HEK293 (cell line): ENCODE measurements at regions not wholly inside any gene's neighbourhood (a gene's known extent, or its start where the extent isn't known, plus 50 kb on each side); places are given as distances from the start of the nearest gene placed in this dataset.

Source experiments
- CTCF ChIA-PET: fragments of 350-600 bp; formaldehyde crosslinking; extraction: SDS; loops from one replicate; lab custom pipeline; 2021; ENCODE audit warnings: antibody characterized with exemption; lab: Yijun Ruan, JAX
- POLR2A ChIA-PET: fragments of 300-600 bp; formaldehyde crosslinking; extraction: SDS; loops from one replicate; lab custom pipeline; 2020; ENCODE audit warnings: antibody characterized with exemption, inconsistent platforms; lab: Yijun Ruan, JAX
- H3K27ac ChIP-seq: fragments of 200-500 bp; sonication (Bioruptor generic); 2 replicates; pipeline ENCODE4 v1.5.1; 2014; ENCODE audit warnings: low read depth, low read length, control low read depth, inconsistent platforms; ENCODE audit errors: extremely low read depth
- H3K36me3 ChIP-seq, 2 experiments: fragments of 200-500 bp in 1 of 2; sonication (Bioruptor generic) in 1 of 2; 1 replicate in 1 of 2; 2 replicates in 1 of 2; pipeline ENCODE4 v1.5.1; 2014 to 2017; ENCODE audit warnings: inconsistent platforms in 2 of 2, low read length in 2 of 2; ENCODE audit not compliant: control insufficient read depth in 2 of 2, insufficient read depth in 1 of 2
- H3K4me1 ChIP-seq: fragments of 200-500 bp; sonication (Bioruptor generic); 2 replicates; pipeline ENCODE4 v1.5.1; 2014; ENCODE audit warnings: mild to moderate bottlenecking, low read length, inconsistent platforms; ENCODE audit not compliant: control insufficient read depth, insufficient read depth
- H3K4me3 ChIP-seq: 2 replicates; pipeline ENCODE4 v1.5.1; 2011; ENCODE audit warnings: low read depth, mild to moderate bottlenecking, control low read depth, low read length, moderate library complexity
- H3K9me3 ChIP-seq: fragments of 200-500 bp; sonication (Bioruptor generic); 2 replicates; pipeline ENCODE4 v1.5.1; 2014; ENCODE audit warnings: low read depth, low read length, inconsistent platforms; ENCODE audit not compliant: control insufficient read depth, insufficient read depth
- GFI1B ChIP-seq: fragments of 450-650 bp; formaldehyde crosslinking; IDR thresholded peaks from 2 replicates; pipeline ENCODE4 v1.5.1; 2016; ENCODE audit warnings: missing biosample characterization, missing genetic modification characterization
- GLIS1 ChIP-seq: fragments of 450-650 bp; formaldehyde crosslinking; IDR thresholded peaks from 2 replicates; pipeline ENCODE4 v1.5.1; 2016; ENCODE audit warnings: missing biosample characterization, missing genetic modification characterization
- KLF1 ChIP-seq: fragments of 450-650 bp; formaldehyde crosslinking; IDR thresholded peaks from 2 replicates; pipeline ENCODE4 v1.5.1; 2016; ENCODE audit warnings: missing biosample characterization, missing genetic modification characterization
- MYNN ChIP-seq: fragments of 450-650 bp; formaldehyde crosslinking; IDR thresholded peaks from 2 replicates; pipeline ENCODE4 v1.5.1; 2016; ENCODE audit warnings: missing biosample characterization, missing genetic modification characterization, borderline replicate concordance
- PRDM1 ChIP-seq: fragments of 450-650 bp; formaldehyde crosslinking; IDR thresholded peaks from 2 replicates; pipeline ENCODE4; 2016; ENCODE audit warnings: missing biosample characterization, missing genetic modification characterization
- SP7 ChIP-seq: fragments of 450-650 bp; formaldehyde crosslinking; IDR thresholded peaks from 2 replicates; pipeline ENCODE4 v1.5.1; 2016; ENCODE audit warnings: missing biosample characterization, missing genetic modification characterization
- TRIM28 ChIP-seq: IDR thresholded peaks from 2 replicates; pipeline ENCODE4 v1.6.1; 2011; ENCODE audit warnings: low read length, control low read depth, borderline replicate concordance
- ZBTB17 ChIP-seq: fragments of 450-650 bp; formaldehyde crosslinking; IDR thresholded peaks from 2 replicates; pipeline ENCODE4 v1.5.1; 2016; ENCODE audit warnings: missing biosample characterization, missing genetic modification characterization
- ZFHX2 ChIP-seq: fragments of 450-650 bp; formaldehyde crosslinking; conservative IDR thresholded peaks from 2 replicates; pipeline ENCODE4 v1.5.1; 2016; ENCODE audit warnings: missing biosample characterization, missing genetic modification characterization
- ZIC2 ChIP-seq: fragments of 450-650 bp; formaldehyde crosslinking; IDR thresholded peaks from 2 replicates; pipeline ENCODE4 v1.5.1; 2016; ENCODE audit warnings: missing biosample characterization, missing genetic modification characterization
- ZNF121 ChIP-seq: fragments of 450-650 bp; formaldehyde crosslinking; IDR thresholded peaks from 2 replicates; pipeline ENCODE4 v1.5.1; 2016; ENCODE audit warnings: missing biosample characterization, missing genetic modification characterization
- ZNF24 ChIP-seq: fragments of 450-650 bp; formaldehyde crosslinking; IDR thresholded peaks from 2 replicates; pipeline ENCODE4 v1.5.1; 2016; ENCODE audit warnings: missing biosample characterization, missing genetic modification characterization
- ZNF548 ChIP-seq: fragments of 450-650 bp; formaldehyde crosslinking; IDR thresholded peaks from 2 replicates; pipeline ENCODE4 v1.5.1; 2016; ENCODE audit warnings: missing biosample characterization, missing genetic modification characterization
- ZNF600 ChIP-seq: fragments of 450-650 bp; formaldehyde crosslinking; IDR thresholded peaks from 2 replicates; pipeline ENCODE4 v1.5.1; 2016; ENCODE audit warnings: missing biosample characterization, missing genetic modification characterization
- ZNF658 ChIP-seq: fragments of 450-650 bp; formaldehyde crosslinking; IDR thresholded peaks from 2 replicates; pipeline ENCODE4; 2016; ENCODE audit warnings: missing biosample characterization, missing genetic modification characterization
- ZNF660 ChIP-seq: fragments of 450-650 bp; IDR thresholded peaks from 2 replicates; pipeline ENCODE4 v1.5.1; 2018; ENCODE audit warnings: missing biosample characterization, mild to moderate bottlenecking, missing genetic modification characterization
- ZSCAN16 ChIP-seq: fragments of 450-650 bp; formaldehyde crosslinking; IDR thresholded peaks from 2 replicates; pipeline ENCODE4 v1.5.1; 2016; ENCODE audit warnings: missing biosample characterization, missing genetic modification characterization
- TF ChIP-seq, protein P1 (sequence below): fragments of 450-650 bp; formaldehyde crosslinking; IDR thresholded peaks from 2 replicates; pipeline ENCODE4 v1.5.1; 2016; ENCODE audit warnings: missing biosample characterization, missing genetic modification characterization
- TF ChIP-seq, protein P2 (sequence below): fragments of 450-650 bp; formaldehyde crosslinking; IDR thresholded peaks from 2 replicates; pipeline ENCODE4 v1.5.1; 2016; ENCODE audit warnings: missing biosample characterization, missing genetic modification characterization
- TF ChIP-seq, protein P3 (sequence below): fragments of 450-650 bp; formaldehyde crosslinking; IDR thresholded peaks from 2 replicates; pipeline ENCODE4 v1.5.1; 2016; ENCODE audit warnings: missing biosample characterization, missing genetic modification characterization
- TF ChIP-seq, protein P4 (sequence below): fragments of 450-650 bp; formaldehyde crosslinking; IDR thresholded peaks from 2 replicates; pipeline ENCODE4 v1.5.1; 2017; ENCODE audit warnings: missing biosample characterization, missing genetic modification characterization

DNA sequence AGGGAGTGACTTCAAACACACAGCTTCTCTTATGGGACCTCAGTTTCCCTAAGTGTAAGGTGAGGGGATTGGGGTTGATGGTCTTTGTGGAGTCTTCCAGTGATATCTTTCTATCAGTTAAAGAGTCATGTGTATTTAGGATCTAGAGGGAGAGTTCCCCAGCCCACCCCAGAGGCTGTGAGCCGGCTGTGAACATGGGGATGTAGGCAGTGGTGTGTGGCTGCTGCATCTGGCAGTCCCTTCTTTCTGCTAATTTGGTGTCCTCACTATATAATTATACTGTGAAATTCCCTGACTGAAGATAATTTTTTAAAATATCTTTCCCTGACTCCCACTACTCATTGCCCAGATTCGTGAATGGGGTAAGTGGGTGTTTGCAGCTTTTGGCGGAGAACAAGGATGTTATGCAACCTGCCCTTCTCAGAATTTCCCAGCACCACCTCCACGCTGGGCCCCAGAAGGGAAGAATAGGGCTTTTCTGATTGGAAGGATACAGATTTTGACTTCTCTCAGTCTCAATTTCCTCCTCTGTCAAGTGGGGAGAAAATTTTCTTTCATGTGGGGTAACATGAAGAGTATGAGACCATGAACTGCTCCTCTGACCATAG is 79.0 kb upstream of the RASGRF1 start:
- Histone ChIP-seq H3K36me3 (no peaks in the 10 kb centered on the region), H3K4me3 (no peak overlapping the region), H3K4me1 (peaks cover 18% of the 10 kb centered on the region), H3K9me3 (no peaks in the 10 kb centered on the region)
- CTCF ChIA-PET, result interaction anchor here (0.6 to 3.3 kb wide), 11 partner anchors 8 to 261 kb away, joined by 3 to 35 read pairs (median 5); no protein-coding TSS in a partner anchor
- TF ChIP-seq ZNF121 (tag by site-specific recombination), result no peak
- TF ChIP-seq, protein P1, sequence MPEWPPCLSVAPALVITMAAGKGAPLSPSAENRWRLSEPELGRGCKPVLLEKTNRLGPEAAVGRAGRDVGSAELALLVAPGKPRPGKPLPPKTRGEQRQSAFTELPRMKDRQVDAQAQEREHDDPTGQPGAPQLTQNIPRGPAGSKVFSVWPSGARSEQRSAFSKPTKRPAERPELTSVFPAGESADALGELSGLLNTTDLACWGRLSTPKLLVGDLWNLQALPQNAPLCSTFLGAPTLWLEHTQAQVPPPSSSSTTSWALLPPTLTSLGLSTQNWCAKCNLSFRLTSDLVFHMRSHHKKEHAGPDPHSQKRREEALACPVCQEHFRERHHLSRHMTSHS (tag by site-specific recombination), result no peak
- no peak for TF ChIP-seq ZNF660 (tag by site-specific recombination)
- no peak for TF ChIP-seq GFI1B (tag by site-specific recombination)
- peak; percentile 56; the same call in 1 of the 2 replicates for TF ChIP-seq ZFHX2 (tag by site-specific recombination)
- TF ChIP-seq, all 188 proteins: peak for 1
- POLR2A ChIA-PET, result no interaction called here
- H3K27ac ChIP-seq, result no peak overlapping the region

DNA sequence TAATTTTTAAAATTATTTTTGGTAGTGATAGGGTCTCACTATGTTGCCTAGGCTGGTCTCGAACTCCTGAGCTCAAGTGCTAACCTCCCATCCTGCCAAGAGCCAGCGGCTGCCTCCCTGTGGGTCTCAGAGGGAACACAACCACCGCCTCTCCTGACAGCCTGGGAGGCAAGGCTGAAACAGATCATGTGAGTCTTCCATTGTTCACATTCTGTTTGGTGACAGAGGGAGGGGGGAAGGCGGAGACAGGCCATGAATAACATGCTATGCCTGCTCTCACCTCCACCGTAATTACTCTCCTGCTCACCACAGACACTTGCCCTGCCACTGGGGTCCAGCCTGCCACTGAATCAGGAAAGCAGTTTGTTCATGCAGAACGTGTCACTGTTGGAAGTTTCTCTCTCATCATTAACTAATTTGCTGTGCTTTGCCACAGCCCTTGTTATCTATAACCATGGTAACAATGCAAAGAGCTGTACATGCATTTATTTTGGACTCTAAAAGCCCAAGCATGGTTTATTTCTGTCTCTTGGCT is 78.4 kb upstream of the RASGRF1 start:
- H3K4me3 ChIP-seq, result no peak overlapping the region
- no peak overlapping the region for H3K27ac ChIP-seq
- peak; percentile 26; the same call in 1 of the 2 replicates for TF ChIP-seq ZIC2 (tag by site-specific recombination)
- TF ChIP-seq ZBTB17 (tag by site-specific recombination), result peak; percentile 59; the same call in 1 of the 2 replicates
- peak; percentile 82 for TF ChIP-seq SP7 (tag by site-specific recombination)
- peak; percentile 46; the same call in 1 of the 2 replicates for TF ChIP-seq PRDM1 (tag by site-specific recombination)
- peak; percentile 95 for TF ChIP-seq GLIS1 (tag by site-specific recombination)
- no peak for TF ChIP-seq ZNF658
- no peak for TF ChIP-seq ZNF548 (tag by site-specific recombination)
- TF ChIP-seq, protein P2, sequence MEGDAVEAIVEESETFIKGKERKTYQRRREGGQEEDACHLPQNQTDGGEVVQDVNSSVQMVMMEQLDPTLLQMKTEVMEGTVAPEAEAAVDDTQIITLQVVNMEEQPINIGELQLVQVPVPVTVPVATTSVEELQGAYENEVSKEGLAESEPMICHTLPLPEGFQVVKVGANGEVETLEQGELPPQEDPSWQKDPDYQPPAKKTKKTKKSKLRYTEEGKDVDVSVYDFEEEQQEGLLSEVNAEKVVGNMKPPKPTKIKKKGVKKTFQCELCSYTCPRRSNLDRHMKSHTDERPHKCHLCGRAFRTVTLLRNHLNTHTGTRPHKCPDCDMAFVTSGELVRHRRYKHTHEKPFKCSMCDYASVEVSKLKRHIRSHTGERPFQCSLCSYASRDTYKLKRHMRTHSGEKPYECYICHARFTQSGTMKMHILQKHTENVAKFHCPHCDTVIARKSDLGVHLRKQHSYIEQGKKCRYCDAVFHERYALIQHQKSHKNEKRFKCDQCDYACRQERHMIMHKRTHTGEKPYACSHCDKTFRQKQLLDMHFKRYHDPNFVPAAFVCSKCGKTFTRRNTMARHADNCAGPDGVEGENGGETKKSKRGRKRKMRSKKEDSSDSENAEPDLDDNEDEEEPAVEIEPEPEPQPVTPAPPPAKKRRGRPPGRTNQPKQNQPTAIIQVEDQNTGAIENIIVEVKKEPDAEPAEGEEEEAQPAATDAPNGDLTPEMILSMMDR, result peak; percentile 37; the same call in 1 of the 2 replicates
- TF ChIP-seq, protein P3, sequence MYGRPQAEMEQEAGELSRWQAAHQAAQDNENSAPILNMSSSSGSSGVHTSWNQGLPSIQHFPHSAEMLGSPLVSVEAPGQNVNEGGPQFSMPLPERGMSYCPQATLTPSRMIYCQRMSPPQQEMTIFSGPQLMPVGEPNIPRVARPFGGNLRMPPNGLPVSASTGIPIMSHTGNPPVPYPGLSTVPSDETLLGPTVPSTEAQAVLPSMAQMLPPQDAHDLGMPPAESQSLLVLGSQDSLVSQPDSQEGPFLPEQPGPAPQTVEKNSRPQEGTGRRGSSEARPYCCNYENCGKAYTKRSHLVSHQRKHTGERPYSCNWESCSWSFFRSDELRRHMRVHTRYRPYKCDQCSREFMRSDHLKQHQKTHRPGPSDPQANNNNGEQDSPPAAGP (tag by site-specific recombination), result no peak
- TF ChIP-seq KLF1 (tag by site-specific recombination), result no peak
- TF ChIP-seq ZNF24 (tag by site-specific recombination), result 0 out of 2 replicates have a peak, but pooled peaks have one; percentile 35
- 0 out of 2 replicates have a peak, but pooled peaks have one; percentile 53 for TF ChIP-seq TRIM28
- TF ChIP-seq, protein P4, sequence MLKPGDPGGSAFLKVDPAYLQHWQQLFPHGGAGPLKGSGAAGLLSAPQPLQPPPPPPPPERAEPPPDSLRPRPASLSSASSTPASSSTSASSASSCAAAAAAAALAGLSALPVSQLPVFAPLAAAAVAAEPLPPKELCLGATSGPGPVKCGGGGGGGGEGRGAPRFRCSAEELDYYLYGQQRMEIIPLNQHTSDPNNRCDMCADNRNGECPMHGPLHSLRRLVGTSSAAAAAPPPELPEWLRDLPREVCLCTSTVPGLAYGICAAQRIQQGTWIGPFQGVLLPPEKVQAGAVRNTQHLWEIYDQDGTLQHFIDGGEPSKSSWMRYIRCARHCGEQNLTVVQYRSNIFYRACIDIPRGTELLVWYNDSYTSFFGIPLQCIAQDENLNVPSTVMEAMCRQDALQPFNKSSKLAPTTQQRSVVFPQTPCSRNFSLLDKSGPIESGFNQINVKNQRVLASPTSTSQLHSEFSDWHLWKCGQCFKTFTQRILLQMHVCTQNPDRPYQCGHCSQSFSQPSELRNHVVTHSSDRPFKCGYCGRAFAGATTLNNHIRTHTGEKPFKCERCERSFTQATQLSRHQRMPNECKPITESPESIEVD (tag by site-specific recombination), result no peak
- TF ChIP-seq MYNN (tag by site-specific recombination), result no peak
- TF ChIP-seq ZNF660 (tag by site-specific recombination), result 0 out of 2 replicates have a peak, but pooled peaks have one; percentile 17
- 0 out of 2 replicates have a peak, but pooled peaks have one; percentile 61 for TF ChIP-seq ZNF600 (tag by site-specific recombination)
- TF ChIP-seq ZSCAN16, result no peak
- no peaks in the 10 kb centered on the region for H3K36me3 ChIP-seq
- POLR2A ChIA-PET, result interaction anchor here (0.6 kb wide), 1 partner anchor 604 kb away, joined by 3 read pairs; no protein-coding TSS in a partner anchor
- no peaks in the 10 kb centered on the region for H3K9me3 ChIP-seq
- CTCF ChIA-PET, result interaction anchor here (0.7 to 3.3 kb wide), 17 partner anchors 9 to 709 kb away, joined by 3 to 35 read pairs (median 3); no protein-coding TSS in a partner anchor
- peaks cover 18% of the 10 kb centered on the region for H3K4me1 ChIP-seq
